HEK293 (cell line): ENCODE measurements at regions not wholly inside any gene's neighbourhood (a gene's known extent, or its start where the extent isn't known, plus 50 kb on each side); places are given as distances from the start of the nearest gene placed in this dataset.

ENCODE experiments used
- GLIS1 ChIP-seq: fragments of 450-650 bp; formaldehyde crosslinking; IDR thresholded peaks from 2 replicates; pipeline ENCODE4 v1.5.1; 2016; ENCODE audit warnings: missing biosample characterization, missing genetic modification characterization
- KLF10 ChIP-seq: fragments of 450-650 bp; IDR thresholded peaks from 2 replicates; pipeline ENCODE4 v1.5.1; 2018; ENCODE audit warnings: missing biosample characterization, mild to moderate bottlenecking, missing genetic modification characterization
- SP7 ChIP-seq: fragments of 450-650 bp; formaldehyde crosslinking; IDR thresholded peaks from 2 replicates; pipeline ENCODE4 v1.5.1; 2016; ENCODE audit warnings: missing biosample characterization, missing genetic modification characterization
- YY1 ChIP-seq: fragments of 450-650 bp; formaldehyde crosslinking; IDR thresholded peaks from 2 replicates; pipeline ENCODE4 v1.5.1; 2018; ENCODE audit warnings: missing biosample characterization, missing genetic modification characterization
- ZBTB7A ChIP-seq: fragments of 450-650 bp; formaldehyde crosslinking; IDR thresholded peaks from 2 replicates; pipeline ENCODE4 v1.5.1; 2016; ENCODE audit warnings: low read depth, missing biosample characterization, missing genetic modification characterization
- ZFP37 ChIP-seq: fragments of 450-650 bp; formaldehyde crosslinking; IDR thresholded peaks from 2 replicates; pipeline ENCODE4 v1.5.1; 2016; ENCODE audit warnings: missing biosample characterization, missing genetic modification characterization
- ZNF184 ChIP-seq: fragments of 450-650 bp; IDR thresholded peaks from 2 replicates; pipeline ENCODE4 v1.5.1; 2018; ENCODE audit warnings: missing biosample characterization, mild to moderate bottlenecking, missing genetic modification characterization
- ZNF24 ChIP-seq: fragments of 450-650 bp; formaldehyde crosslinking; IDR thresholded peaks from 2 replicates; pipeline ENCODE4 v1.5.1; 2016; ENCODE audit warnings: missing biosample characterization, missing genetic modification characterization
- ZNF473 ChIP-seq: fragments of 450-650 bp; formaldehyde crosslinking; IDR thresholded peaks from 2 replicates; pipeline ENCODE4 v1.5.1; 2017; ENCODE audit warnings: missing biosample characterization, missing genetic modification characterization
- ZNF777 ChIP-seq: fragments of 450-650 bp; formaldehyde crosslinking; IDR thresholded peaks from 2 replicates; pipeline ENCODE4 v1.5.1; 2017; ENCODE audit warnings: missing biosample characterization, missing genetic modification characterization, borderline replicate concordance
- TF ChIP-seq, protein P1 (sequence below): fragments of 450-650 bp; formaldehyde crosslinking; IDR thresholded peaks from 2 replicates; pipeline ENCODE4 v1.5.1; 2016; ENCODE audit warnings: missing biosample characterization, missing genetic modification characterization
- TF ChIP-seq, protein P2 (sequence below): fragments of 450-650 bp; formaldehyde crosslinking; IDR thresholded peaks from 2 replicates; pipeline ENCODE4 v1.5.1; 2017; ENCODE audit warnings: missing biosample characterization, mild to moderate bottlenecking, missing genetic modification characterization, moderate library complexity
- TF ChIP-seq, protein P3 (sequence below): fragments of 450-650 bp; formaldehyde crosslinking; IDR thresholded peaks from 2 replicates; pipeline ENCODE4 v1.5.1; 2016; ENCODE audit warnings: missing biosample characterization, missing genetic modification characterization

DNA sequence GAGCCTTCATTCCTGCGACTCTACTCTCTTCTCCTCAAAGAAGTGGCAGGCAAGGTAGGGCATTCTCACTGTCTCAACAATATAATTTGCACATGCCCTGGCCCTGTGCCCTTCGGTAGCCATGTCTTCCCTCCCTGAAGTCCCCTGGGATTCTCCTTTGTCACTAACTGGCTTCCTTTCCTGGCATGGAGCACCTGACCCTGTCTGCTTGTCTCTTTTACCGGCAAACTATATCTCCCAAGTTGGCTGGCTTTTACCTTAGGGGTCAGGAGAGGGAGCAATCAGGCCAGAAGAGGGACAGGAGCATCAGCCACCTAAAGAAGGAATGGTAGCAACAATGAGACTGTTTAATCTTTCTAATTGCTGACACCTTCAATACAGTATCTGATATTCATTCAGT is 51.9 kb upstream of the RMDN2 start:
- TF ChIP-seq, protein P1, sequence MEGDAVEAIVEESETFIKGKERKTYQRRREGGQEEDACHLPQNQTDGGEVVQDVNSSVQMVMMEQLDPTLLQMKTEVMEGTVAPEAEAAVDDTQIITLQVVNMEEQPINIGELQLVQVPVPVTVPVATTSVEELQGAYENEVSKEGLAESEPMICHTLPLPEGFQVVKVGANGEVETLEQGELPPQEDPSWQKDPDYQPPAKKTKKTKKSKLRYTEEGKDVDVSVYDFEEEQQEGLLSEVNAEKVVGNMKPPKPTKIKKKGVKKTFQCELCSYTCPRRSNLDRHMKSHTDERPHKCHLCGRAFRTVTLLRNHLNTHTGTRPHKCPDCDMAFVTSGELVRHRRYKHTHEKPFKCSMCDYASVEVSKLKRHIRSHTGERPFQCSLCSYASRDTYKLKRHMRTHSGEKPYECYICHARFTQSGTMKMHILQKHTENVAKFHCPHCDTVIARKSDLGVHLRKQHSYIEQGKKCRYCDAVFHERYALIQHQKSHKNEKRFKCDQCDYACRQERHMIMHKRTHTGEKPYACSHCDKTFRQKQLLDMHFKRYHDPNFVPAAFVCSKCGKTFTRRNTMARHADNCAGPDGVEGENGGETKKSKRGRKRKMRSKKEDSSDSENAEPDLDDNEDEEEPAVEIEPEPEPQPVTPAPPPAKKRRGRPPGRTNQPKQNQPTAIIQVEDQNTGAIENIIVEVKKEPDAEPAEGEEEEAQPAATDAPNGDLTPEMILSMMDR, result no peak
- no peak for TF ChIP-seq ZNF24 (tag by site-specific recombination)
- TF ChIP-seq ZBTB7A (tag by site-specific recombination), result no peak
- no peak for TF ChIP-seq SP7 (tag by site-specific recombination)
- TF ChIP-seq ZNF777 (tag by site-specific recombination), result no peak
- TF ChIP-seq GLIS1, result no peak
- no peak for TF ChIP-seq YY1 (tag by site-specific recombination)
- TF ChIP-seq ZNF473 (tag by site-specific recombination), result no peak
- no peak for TF ChIP-seq ZFP37 (tag by site-specific recombination)
- TF ChIP-seq, protein P2, sequence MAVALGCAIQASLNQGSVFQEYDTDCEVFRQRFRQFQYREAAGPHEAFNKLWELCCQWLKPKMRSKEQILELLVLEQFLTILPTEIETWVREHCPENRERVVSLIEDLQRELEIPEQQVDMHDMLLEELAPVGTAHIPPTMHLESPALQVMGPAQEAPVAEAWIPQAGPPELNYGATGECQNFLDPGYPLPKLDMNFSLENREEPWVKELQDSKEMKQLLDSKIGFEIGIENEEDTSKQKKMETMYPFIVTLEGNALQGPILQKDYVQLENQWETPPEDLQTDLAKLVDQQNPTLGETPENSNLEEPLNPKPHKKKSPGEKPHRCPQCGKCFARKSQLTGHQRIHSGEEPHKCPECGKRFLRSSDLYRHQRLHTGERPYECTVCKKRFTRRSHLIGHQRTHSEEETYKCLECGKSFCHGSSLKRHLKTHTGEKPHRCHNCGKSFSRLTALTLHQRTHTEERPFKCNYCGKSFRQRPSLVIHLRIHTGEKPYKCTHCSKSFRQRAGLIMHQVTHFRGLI (tag by site-specific recombination), result no peak
- TF ChIP-seq, protein P3, sequence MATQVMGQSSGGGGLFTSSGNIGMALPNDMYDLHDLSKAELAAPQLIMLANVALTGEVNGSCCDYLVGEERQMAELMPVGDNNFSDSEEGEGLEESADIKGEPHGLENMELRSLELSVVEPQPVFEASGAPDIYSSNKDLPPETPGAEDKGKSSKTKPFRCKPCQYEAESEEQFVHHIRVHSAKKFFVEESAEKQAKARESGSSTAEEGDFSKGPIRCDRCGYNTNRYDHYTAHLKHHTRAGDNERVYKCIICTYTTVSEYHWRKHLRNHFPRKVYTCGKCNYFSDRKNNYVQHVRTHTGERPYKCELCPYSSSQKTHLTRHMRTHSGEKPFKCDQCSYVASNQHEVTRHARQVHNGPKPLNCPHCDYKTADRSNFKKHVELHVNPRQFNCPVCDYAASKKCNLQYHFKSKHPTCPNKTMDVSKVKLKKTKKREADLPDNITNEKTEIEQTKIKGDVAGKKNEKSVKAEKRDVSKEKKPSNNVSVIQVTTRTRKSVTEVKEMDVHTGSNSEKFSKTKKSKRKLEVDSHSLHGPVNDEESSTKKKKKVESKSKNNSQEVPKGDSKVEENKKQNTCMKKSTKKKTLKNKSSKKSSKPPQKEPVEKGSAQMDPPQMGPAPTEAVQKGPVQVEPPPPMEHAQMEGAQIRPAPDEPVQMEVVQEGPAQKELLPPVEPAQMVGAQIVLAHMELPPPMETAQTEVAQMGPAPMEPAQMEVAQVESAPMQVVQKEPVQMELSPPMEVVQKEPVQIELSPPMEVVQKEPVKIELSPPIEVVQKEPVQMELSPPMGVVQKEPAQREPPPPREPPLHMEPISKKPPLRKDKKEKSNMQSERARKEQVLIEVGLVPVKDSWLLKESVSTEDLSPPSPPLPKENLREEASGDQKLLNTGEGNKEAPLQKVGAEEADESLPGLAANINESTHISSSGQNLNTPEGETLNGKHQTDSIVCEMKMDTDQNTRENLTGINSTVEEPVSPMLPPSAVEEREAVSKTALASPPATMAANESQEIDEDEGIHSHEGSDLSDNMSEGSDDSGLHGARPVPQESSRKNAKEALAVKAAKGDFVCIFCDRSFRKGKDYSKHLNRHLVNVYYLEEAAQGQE (tag by site-specific recombination), result no peak
- TF ChIP-seq ZNF184 (tag by site-specific recombination), result no peak
- no peak for TF ChIP-seq KLF10 (tag by site-specific recombination)
